ENCODE measurements at regions not wholly inside any gene's neighbourhood (a gene's known extent, or its start where the extent isn't known, plus 50 kb on each side); places are given as distances from the start of the nearest gene placed in this dataset.

- Histone ChIP-seq H4K5ac (ENCODE audit: insufficient read length, low read depth, low read length) (no peak overlapping the region), H3K79me1 (ENCODE audit: insufficient read depth, low read depth, low read length, poor library complexity, severe bottlenecking) (no peaks in the 10 kb centered on the region), H3K4ac (ENCODE audit: low read depth, low read length) (no peak overlapping the region), H2BK15ac (ENCODE audit: low read depth, low read length) (no peak overlapping the region), H2BK12ac (ENCODE audit: insufficient read length, low read depth, low read length) (no peak overlapping the region), H3K56ac (ENCODE audit: insufficient read length, low read depth, low read length) (no peak overlapping the region), H2AK5ac (ENCODE audit: insufficient read length, low read length) (no peak overlapping the region), H2AFZ (ENCODE audit: low read length) (no peak overlapping the region), H3K14ac (ENCODE audit: insufficient read depth, low read length) (no peak overlapping the region), H4K91ac (ENCODE audit: insufficient read length, low read depth, low read length) (no peak overlapping the region), H3K23me2 (ENCODE audit: insufficient read length, low read depth, low read length, poor library complexity, severe bottlenecking) (no peaks in the 10 kb centered on the region), H4K20me1 (ENCODE audit: control insufficient read depth, insufficient read depth, insufficient read length) (no peaks in the 10 kb centered on the region), H2BK20ac (ENCODE audit: low read depth, low read length, poor library complexity, severe bottlenecking) (no peak overlapping the region), H3K18ac (ENCODE audit: insufficient read length, low read depth, low read length) (no peak overlapping the region), H2BK5ac (ENCODE audit: insufficient read length, low read length) (no peak overlapping the region), H2BK120ac (ENCODE audit: low read depth, low read length, poor library complexity, severe bottlenecking) (no peak overlapping the region), H3K79me2 (ENCODE audit: insufficient read depth, low read length) (no peaks in the 10 kb centered on the region), H3T11ph (ENCODE audit: low read length) (no peak overlapping the region), H3K4me2 (ENCODE audit: insufficient read depth, insufficient read length, low read length) (no peak overlapping the region), H3K27ac (ENCODE audit: insufficient read length, low read depth, low read length) (no peak overlapping the region), H3K23ac (ENCODE audit: insufficient read length, low read depth, low read length) (no peak overlapping the region), H3K9me3 (ENCODE audit: control insufficient read depth, low read depth, low read length) (no peaks in the 10 kb centered on the region), H3K4me1 (ENCODE audit: insufficient read depth, low read length) (no peaks in the 10 kb centered on the region), H3K27me3 (ENCODE audit: insufficient read depth, low read length) (no peaks in the 10 kb centered on the region), H3K9ac (ENCODE audit: extremely low read depth, insufficient read length, low read length) (no peak overlapping the region), H4K8ac (replicated peaks; ENCODE audit: insufficient read length, low read depth, low read length) (no peak overlapping the region)
- no CpG with 5 or more reads among the region's 11 CpGs for WGBS (ENCODE audit: extremely low coverage, insufficient read length, low lambda C conversion rate)
- no peaks in the 10 kb centered on the region for H3K27me3 Mint-ChIP-seq (ENCODE audit: low read depth)
- no peaks in the 10 kb centered on the region for H3K9me3 Mint-ChIP-seq
- no peak overlapping the region for H3K27ac Mint-ChIP-seq
- peak; percentile 38; the same call in 2 of the 3 replicates for TF ChIP-seq CTCF (conservative IDR thresholded peaks at IDR 0.05)
- no peaks in the 10 kb centered on the region for H3K36me3 Mint-ChIP-seq (ENCODE audit: insufficient read depth in 1 of 3, low read depth in 3 of 3)
- H3K4me1 Mint-ChIP-seq: peaks cover 0 to 17% of the 10 kb centered on the region in 2 experiments; a peak in 2 of 4 replicates
- no peak for DNase-seq
- no peak overlapping the region for H3K4me3 Mint-ChIP-seq
These were observed 188.9 kb downstream of the CAND1 start for GRCh38 chr12:67457778-67458665.
